GM19328 (cell line): ENCODE measurements at regions not wholly inside any gene's neighbourhood (a gene's known extent, or its start where the extent isn't known, plus 50 kb on each side); places are given as distances from the start of the nearest gene placed in this dataset.

Experiments used
- ATAC-seq: cut with Tn5 transposase; IDR thresholded peaks from one replicate; pipeline ENCODE4 v1.9.1; 2021; ENCODE audit warnings: mild to moderate bottlenecking, moderate library complexity; ENCODE audit not compliant: unreplicated experiment

DNA sequence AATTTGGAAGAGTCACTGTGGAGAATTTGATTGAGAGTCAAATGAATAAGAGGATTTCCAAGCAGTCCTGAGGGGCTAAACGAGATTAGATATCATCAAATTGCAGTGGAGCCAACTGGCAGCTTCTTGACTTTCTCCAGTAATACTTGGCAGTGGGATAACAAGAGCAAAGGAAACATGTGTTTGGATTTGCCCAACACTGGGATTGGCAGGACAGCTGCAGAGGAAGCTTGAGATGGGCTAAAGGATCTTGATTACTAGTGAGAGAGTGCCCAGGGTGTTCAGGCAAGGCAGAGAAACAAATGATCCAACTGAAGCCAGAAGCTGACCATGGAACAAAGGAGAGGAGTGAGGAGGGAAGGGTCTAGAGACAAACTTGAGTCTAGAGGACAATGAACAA lies 356.0 kb upstream of the ISL1 start:
- no peak for ATAC-seq

DNA sequence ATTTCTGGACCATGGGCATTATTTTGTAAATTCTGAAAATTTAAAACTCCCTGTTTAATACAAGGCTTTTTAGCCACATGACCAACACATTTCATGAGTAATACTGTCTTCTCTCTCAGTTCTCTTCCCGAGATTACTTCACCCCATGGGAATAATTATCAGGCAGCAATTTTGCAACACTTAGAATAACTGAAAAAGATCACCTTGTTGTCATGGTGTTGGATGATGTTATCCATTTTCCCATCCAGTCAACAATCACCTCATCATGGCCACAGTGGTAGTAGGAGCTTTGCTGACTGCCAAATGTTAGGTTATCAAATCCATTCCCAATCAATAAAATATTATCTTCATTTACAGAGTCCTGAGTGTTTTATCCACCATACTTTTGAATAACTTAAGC lies 354.9 kb upstream of the ISL1 start:
- no peak for ATAC-seq

DNA sequence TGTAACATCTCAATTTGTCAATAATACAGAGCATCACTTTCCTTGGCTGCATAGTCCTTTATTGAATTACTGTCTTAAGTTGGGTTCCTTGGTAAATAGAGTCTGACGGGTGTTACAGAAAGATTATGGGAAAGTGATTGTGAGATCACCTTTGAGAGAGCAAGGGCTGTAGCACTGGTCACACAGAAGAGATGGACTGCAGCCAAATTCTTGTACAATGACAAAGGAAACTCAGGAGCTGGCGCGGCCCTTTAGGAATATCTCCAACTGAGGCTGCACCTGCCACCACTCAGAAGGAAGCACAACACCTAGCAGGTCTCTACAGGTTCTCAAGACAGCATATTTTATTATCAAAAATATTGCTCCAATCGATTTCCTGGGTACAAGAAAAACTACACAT lies 350.0 kb upstream of the ISL1 start:
- no peak for ATAC-seq

DNA sequence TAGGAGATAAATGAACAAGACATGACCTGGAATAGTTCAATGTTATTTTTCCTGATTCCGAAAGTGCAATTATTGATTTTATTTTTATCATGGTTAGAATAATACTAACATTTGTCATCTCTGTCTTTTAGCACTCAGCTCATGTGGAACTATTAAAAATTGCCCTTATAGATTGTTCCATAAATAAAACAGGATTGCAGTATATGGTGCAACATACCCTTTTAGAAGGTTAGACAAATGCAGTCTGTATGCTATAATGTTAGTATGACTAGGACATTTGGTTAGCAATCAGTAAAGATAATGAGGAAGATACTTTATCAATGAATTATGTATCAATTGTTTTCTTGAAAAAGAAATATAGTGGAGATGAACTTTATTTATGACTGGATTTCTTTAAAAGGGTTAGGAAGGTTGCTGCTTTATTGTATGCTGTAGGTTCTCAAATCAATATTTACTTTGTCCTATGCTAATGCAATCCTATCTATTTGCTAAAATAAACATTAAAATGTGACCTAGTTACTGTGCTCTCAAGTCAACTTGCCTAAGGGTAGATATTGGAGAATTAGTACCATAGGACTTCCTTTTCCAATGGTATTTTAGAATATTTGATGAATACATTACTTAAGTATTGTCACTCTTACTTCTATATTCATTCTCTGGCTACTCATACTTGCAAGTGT lies 348.9 kb upstream of the ISL1 start:
- ATAC-seq = no peak

DNA sequence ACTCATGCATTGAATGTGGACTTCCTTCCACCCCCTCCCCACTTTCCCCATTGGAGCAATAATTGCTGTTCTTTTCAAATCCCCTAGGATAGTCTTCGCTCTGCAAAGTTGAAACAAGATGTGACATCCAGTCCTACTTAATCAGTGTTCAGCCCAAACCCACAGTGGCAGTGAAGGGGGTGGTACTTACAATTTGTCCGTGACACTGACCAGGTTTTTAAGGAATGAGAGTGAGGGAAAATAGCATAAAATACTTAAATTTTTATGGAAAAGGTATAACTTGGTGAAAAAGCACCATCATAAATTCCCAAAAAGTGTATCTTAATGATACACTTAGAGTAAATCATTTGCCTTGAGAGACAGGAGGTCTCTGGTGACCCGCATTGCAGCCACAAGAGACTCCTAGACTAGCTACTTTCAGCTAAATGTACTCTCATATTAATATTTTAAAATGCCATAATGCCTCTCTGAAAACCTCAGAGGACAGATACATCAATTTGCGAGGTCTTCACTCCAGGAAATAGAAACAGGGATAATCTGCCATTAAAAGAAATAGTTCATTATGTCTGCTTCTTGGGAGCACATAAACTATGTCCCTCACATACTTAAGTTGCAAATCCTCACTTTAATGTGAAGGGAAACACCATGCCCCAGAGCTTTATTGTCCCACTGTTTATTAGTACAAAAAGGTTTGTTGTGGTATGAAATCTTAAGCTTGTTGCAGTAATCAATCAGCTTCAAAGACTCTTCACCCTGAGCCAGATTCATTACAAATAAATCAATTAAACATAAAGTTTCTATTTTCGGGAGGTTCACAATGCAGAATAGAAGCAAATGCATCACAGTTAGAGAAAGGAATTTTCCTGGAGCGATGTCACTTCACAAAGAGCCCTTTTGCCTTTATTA lies 343.6 kb upstream of the ISL1 start:
- ATAC-seq = no peak

DNA sequence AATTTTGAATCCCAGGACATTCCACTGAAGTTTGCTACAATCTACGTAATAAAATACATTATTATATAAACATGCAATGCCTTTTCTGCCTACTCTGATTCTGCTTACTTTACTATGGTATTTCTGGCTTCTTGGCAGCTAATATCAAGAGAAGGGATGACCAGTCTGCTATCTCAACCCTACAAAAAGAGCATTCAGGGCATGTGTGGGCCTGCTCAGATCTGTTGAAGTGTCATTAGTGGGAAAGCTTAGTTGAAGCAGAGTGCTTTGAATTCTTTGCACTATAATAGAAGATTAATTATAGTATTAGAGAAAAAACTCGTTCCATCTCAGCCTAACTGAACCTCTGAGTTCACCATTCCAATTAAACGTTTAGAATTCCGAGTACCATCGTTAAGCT lies 339.5 kb upstream of the ISL1 start:
- no peak for ATAC-seq

DNA sequence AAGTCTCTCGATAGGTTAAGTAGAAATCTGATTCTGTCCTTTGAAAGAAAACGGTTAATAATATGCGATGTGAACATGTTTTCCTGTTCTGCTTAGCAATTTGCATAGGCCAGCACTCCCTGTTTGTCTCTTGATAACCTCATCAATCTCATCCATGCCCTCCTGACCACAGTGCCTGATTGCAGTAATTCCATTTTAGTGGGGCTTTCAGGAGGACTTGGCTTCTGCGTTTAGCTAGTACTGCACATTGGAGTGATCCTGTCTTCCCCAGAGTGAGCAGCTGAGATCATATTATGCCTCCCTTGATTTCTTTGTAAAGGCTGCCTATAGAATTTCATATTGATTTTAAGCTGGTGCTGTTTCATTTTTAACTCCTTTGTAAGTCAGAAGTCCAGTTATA lies 335.9 kb upstream of the ISL1 start:
- ATAC-seq = no peak

DNA sequence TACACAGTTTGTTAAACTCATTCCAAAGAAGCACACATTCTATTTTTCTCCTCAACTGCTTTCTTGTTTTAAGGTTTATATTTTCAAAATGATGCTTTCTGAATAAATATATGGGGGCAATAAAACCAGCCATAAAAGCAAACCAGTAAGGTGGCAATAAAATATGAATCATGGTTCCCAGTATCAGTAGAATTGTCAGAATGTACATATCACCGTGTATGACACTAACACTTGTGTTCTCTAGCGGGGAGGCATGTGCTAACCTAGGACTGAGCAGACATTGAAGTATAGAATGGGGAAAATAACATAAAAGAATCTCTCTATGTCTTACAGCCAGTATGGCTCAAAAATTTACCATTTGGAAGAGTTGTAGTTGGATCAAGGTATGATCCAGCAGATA lies 329.9 kb upstream of the ISL1 start:
- ATAC-seq = no peak

DNA sequence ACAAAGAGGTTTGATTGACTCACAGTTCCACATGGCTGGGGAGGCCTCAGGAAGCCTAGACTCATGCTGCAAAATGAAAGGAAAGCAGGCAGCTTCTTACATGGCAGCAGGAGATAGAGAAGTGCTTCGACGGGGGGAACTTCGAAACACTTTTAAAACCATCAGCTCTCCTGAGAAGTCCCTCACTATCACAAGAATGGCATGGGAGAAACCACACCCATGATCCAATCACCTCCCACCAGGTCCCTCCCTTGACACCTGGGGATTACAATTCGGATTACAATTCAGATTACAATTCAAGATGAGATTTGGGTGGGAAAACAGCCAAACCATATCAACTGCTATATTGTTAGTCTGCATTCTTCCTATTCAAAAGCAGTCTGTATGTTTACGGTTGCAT lies 322.3 kb upstream of the ISL1 start:
- no peak for ATAC-seq

DNA sequence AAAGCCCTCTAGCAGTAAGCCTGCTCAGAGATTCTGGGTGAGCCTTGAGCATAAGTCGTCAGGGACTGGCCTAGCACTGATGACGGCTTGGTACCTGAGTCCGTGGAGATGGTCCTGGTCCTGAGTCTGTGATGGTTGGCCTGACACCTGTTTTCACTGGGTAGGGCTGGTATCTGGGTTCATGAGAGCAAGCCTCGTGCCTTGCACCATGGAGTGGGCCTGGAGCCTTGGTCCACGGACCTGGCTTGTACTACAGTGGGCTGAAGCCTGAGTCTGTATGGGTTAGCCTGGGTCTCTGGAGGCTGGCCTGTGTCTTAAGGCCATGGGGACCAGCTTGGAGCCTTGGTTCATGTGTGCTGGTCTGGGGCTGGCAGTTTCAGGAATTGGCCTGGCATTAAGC lies 310.3 kb upstream of the ISL1 start:
- no peak for ATAC-seq

DNA sequence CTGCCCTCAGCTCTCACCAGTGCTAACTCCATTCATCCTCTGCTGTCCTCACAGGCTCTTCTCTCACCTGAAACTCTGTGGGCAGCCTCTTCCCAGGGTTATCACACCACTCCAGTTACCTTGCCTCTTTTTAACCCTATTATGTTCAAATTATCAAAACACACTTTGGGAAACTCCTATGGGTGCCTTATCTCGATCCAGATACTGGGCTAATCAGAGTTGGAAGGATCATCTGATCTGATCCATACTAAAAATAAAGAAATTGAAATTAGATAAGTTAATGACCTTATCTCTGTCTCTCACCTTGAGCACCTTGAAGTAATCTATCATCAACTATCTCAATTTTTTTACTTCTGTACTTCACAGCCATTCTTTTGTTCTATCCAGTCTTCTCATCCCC lies 300.5 kb upstream of the ISL1 start:
- ATAC-seq = no peak

DNA sequence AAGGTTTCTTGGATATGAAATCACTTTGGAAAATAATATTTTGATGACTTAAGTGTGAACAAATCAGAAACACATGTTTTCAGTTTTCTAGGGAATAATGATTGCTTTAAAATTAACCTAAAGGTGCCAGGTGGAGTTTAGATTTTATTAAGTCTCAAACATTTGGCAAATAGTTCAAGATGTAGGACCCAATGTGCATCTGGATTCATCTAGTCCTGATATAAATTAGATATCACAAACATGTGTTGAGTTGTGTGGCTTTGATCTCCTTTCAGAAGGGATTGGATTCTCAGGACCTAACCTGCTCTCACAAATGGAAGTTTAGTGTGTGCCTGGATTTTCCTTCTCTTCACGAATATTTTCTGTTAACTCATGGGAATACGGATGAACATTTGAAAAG lies 291.4 kb upstream of the ISL1 start:
- no peak for ATAC-seq

DNA sequence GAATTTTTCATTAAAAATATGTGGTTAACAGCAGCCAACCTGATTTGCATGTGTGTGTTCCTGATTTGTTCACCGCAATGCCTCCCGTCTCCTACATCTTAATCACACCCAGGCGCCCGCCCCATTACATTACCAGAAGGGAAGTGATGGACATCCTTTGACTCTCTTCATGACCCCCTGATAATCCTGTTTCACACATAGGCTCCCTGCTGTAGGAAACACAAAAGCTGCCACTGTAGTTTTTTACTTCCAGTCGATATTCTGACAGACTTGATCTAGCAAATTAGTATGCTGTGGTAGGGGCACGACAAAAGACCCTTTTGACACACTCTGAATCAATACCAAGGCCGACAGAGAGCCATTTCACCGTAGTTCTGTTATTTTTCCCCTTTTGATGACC lies 287.8 kb upstream of the ISL1 start:
- ATAC-seq = no peak

DNA sequence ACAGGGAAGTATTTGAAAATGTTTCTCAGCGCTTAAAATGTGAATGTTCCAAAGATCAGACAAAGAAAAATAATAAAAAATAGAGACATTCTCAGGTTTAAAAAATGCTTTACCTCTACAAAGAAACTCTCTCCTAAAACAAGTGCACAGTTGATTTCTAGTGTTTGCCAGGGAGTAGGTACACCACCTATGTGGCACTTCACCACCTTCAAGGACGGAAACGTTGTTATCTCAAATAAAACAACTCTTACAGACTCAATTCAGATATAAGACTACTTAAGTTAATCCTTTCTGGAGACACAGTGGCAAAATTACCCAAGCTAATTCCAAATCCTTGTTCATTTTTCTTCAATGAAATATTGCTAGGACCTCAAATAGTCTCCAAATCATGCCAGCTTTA lies 286.4 kb upstream of the ISL1 start:
- no peak for ATAC-seq

DNA sequence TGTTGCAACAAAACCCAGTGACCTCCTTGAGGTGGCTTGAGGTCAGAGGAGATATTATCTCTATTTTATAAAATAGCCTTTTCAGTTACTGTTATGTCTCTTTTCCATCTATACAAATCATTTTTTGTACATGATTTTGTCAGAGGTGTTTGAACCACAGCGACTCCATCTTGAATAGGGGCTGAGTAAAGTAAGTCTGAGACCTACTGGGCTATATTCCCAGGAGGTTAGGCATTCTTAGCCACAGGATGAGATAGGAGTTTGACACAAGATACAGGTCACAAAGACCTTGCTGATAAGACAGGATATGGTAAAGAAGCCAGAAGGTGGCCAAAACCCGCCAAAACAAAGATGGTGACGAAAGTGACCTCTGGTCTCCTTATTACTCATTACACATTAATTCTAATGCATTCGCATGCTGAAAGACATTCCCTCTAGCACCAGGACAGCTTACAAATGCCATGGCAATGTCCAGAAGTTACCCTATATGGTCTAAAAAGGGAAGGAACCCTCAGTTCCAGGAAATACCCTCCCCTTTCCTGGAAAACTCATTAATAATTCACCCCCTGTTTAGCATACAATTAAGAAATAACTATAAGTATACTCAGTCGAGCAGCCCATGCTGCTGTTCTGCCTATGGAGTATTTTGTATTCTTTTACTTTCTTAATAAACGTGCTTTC lies 283.9 kb upstream of the ISL1 start:
- no peak for ATAC-seq

DNA sequence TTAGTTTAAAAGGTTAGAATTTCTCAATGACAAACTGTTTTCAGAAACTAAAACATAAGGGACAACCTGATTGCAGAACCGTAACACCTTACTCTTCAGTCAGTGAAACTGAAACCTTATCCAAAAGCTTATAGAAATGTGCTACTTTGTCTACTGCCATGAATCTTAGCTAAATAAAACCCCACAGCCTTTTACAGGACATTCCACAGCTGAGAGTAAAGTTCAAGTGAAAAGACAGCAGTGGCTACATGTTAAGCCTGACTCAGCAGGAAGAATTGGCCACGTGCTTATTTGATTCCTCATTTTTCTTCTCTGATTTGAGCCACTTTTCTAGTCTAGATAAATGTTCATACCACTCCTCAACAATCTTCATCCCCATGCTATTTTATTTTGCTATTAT lies 278.7 kb upstream of the ISL1 start:
- ATAC-seq = no peak

DNA sequence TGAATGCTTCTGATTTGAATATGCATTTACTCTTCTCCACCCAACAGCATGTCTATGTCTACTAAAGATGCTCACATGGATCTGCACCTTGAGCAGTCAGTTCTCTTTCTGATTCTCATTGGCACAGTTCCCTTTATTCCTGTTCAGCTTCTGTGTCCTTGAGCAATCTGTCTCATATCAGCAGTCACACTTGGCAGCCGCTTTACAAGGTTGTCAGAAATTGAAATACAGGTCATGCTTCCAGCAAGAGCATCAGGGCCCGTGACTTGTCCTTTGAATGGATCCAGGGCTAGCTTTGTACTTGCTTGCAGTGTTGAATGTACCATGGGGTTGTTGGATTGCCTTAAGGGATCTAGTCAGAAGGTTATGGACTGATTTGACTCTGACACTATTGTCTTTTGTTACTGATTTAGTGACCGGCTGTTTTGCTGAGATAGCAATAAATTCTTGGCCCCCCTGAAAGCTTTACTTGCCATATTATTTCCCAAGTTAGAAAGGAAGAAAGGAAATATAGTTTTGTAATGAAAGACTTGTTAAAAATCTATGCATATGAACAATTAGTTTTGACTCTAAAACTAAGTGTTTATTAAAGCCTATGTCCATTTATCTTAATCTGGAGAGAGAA lies 273.4 kb upstream of the ISL1 start:
- no peak for ATAC-seq

DNA sequence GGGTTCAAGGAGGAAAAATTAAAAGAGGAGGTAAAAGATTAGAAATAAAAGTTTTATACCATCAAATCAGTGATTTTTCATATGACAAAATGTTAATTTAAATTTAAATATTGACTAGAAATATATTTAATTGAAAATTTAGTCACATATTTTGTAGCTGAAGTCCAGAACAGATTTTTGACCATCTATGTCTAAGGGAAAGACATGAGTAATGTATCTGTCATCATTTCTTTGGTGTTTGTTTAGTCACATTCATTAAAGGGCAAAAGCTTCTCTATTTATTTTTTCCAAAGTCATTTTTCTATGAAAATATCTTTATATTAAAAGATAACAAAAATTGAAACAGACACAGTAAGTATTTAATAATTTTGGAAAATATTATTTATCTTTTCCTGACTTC lies 252.0 kb upstream of the ISL1 start:
- no peak for ATAC-seq

DNA sequence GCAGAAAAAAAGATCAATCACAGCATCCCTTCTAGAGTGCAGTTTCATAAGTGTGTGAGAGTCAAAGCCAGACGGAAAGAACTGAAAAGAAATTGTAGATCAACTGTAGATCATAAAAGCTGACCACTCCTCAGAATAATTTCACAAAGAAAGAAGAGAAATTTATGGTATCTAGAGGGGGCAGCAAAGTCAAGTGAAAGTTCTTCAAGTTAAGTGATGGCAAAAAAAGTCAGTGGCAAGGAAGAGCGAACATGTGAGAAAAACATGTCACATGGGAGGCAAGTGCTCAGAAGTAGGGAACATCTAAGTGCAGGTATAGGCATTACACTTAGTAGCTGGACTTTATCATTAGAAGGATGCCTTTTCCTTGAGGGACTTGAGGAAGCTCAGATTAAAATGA lies 245.1 kb upstream of the ISL1 start:
- no peak for ATAC-seq

DNA sequence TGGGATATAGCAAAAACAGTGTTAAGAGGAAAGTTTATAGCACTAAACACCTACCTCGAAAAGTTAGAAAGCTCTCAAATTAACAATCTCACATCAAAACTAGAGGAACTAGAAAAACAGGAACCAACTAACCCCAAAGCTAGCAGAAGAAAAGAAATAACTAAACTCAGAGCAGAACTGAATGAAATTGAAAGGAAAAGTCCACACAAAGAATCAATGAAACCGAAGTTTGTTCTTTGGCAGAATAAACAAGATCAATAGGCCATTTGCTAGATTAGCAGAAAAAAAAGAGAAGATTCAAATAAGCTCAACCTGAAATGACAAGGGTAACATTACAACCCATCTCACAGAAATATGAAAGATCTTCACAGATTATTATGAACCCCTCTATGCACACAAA lies 234.8 kb upstream of the ISL1 start:
- no peak for ATAC-seq

DNA sequence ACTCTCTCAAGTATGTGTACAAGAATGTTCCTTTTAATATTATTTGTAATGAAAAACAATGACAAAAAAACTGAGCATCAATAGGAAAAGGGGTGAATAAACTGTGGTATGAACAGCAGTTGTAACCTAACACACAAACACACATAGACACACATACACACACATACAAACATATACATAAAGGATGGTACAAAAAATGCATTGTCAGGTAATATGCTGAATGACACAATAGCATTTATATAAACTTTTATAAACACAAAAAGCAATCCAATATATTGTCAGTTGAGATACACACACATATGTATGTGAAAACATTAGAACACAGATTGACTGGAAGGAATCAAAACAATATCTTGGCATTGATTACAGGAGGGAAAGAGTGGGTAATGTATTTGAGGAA lies 227.0 kb upstream of the ISL1 start:
- no peak for ATAC-seq

DNA sequence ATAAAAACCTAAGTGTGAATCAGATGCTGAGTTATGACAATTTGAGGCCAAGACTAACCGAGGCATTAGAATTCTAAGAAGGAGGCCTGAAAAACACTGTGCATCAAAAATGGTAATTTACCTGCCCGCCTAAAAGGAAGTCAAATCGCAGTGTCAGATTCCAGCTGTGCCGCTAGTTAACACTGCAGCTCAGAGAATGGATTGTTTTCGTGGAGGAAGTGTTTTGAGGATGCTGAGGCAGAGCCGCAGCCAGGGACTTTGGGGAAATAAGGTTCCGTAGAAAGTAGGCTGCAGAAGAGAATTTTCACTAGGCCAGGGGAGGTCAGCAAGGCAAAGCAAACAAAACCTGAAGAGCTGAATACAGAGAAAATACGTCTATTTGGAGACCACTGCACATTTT lies 226.4 kb upstream of the ISL1 start:
- ATAC-seq = no peak
